ENCODE measurements at regions not wholly inside any gene's neighbourhood (a gene's known extent, or its start where the extent isn't known, plus 50 kb on each side); places are given as distances from the start of the nearest gene placed in this dataset.

- H3K9me3 ChIP-seq: no peaks in the 10 kb centered on the region
- no peak overlapping the region for H3K27ac ChIP-seq
- no peak for DNase-seq
- intact Hi-C loops (cut with DNase I; ENCODE audit: low total_unique reads): no loop called here
- no peak overlapping the region for H3K4me3 ChIP-seq
- no peaks in the 10 kb centered on the region for H3K4me1 ChIP-seq
- TF ChIP-seq, protein P1, sequence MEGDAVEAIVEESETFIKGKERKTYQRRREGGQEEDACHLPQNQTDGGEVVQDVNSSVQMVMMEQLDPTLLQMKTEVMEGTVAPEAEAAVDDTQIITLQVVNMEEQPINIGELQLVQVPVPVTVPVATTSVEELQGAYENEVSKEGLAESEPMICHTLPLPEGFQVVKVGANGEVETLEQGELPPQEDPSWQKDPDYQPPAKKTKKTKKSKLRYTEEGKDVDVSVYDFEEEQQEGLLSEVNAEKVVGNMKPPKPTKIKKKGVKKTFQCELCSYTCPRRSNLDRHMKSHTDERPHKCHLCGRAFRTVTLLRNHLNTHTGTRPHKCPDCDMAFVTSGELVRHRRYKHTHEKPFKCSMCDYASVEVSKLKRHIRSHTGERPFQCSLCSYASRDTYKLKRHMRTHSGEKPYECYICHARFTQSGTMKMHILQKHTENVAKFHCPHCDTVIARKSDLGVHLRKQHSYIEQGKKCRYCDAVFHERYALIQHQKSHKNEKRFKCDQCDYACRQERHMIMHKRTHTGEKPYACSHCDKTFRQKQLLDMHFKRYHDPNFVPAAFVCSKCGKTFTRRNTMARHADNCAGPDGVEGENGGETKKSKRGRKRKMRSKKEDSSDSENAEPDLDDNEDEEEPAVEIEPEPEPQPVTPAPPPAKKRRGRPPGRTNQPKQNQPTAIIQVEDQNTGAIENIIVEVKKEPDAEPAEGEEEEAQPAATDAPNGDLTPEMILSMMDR (IDR thresholded peaks at IDR 0.05): no peak
- no peaks in the 10 kb centered on the region for H3K27me3 ChIP-seq
- no peaks in the 10 kb centered on the region for H3K36me3 ChIP-seq
Observed at GRCh38 chr13:106032441-106032840, 503.0 kb downstream of the EFNB2 start.

DNA sequence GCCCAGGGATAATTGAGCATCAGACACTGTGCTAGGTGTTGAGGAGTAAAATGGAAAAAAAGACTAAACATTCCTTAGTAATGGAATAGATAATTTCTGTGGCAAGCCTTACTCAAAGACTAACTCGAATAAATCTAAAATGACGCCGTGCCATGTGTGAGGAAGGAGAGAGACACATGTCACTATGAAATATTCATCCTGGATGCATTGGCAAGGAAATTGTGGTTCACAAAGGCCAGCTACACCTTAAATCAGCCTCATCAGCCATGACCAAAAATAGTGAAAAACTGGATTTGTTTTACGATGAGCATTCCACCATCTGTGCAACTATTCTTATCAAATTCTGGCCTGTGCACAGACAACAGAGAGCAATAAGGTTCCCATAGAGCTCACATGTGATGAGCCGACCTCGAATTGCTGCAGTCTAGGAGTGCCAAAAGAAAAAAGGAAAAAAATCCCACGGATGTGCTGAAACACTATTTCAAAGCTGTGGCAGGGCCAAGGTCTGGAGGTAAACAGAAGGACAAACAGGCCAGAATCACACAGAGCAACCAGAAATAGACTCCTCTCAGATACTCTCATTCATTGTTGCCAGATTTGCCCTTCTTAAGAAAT lies 505.7 kb downstream of the EFNB2 start:
- H3K4me1 ChIP-seq: no peaks in the 10 kb centered on the region
- no peak overlapping the region for H3K4me3 ChIP-seq
- no peaks in the 10 kb centered on the region for H3K9me3 ChIP-seq
- no peaks in the 10 kb centered on the region for H3K27me3 ChIP-seq
- no peak for DNase-seq
- H3K36me3 ChIP-seq: no peaks in the 10 kb centered on the region
- TF ChIP-seq, protein P1 (IDR thresholded peaks at IDR 0.05): no peak
- H3K27ac ChIP-seq: no peak overlapping the region
- intact Hi-C loops (cut with DNase I; ENCODE audit: low total_unique reads): no loop called here

DNA sequence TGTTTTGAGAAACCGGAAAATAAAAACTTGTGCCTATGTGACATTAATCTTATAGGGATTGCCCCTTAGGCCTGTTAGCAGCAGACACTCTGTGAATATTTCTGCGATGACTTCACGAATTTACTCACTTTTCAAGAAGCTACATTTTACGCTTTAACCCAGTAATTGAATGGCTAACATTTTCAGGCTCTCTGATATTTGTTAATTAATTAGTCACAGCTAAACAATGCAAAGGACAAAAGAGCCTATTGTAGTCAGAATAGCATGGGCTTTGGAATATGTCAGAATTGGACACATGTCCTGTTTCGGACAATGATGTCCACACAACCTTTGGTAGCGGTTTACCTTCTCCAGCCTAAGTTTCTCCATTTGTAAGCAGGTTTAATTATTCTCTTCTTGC lies 506.6 kb downstream of the EFNB2 start:
- DNase-seq: no peak
- H3K36me3 ChIP-seq: no peaks in the 10 kb centered on the region
- intact Hi-C loops (cut with DNase I; ENCODE audit: low total_unique reads): no loop called here
- H3K9me3 ChIP-seq: no peaks in the 10 kb centered on the region
- no peaks in the 10 kb centered on the region for H3K27me3 ChIP-seq
- no peak overlapping the region for H3K27ac ChIP-seq
- no peaks in the 10 kb centered on the region for H3K4me1 ChIP-seq
- TF ChIP-seq, protein P1 (IDR thresholded peaks at IDR 0.05): no peak
- H3K4me3 ChIP-seq: no peak overlapping the region

DNA sequence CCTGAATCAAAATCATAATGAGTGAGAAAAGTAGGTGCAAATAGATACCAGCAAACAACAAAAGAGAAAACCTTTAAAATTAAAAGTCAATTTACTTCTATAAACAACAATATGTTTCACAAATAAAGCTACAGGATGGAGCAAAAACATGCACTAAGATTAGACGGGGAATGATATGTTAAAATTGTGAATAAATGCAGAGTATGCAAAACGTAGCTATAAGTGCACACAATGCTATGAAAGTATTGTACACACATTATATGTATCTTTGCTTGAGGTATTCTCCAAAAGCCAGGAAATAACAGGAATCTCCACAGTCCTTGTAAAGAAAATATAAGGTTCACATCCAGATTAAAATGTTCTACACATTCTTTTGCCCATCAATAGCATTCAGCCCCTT lies 523.9 kb downstream of the EFNB2 start:
- Histone ChIP-seq H3K4me1 (no peaks in the 10 kb centered on the region), H3K9me3 (no peaks in the 10 kb centered on the region), H3K27ac (no peak overlapping the region), H3K4me3 (no peak overlapping the region), H3K27me3 (no peaks in the 10 kb centered on the region), H3K36me3 (no peaks in the 10 kb centered on the region)
- DNase-seq: no peak
- intact Hi-C loops (cut with DNase I; ENCODE audit: low total_unique reads): no loop called here
- TF ChIP-seq, protein P1 (IDR thresholded peaks at IDR 0.05): no peak

GRCh38 chr13:106010836-106011235 lies 524.6 kb downstream of the EFNB2 start:
- Histone ChIP-seq H3K27me3 (no peaks in the 10 kb centered on the region), H3K4me1 (no peaks in the 10 kb centered on the region), H3K4me3 (no peak overlapping the region), H3K36me3 (no peaks in the 10 kb centered on the region), H3K9me3 (no peaks in the 10 kb centered on the region), H3K27ac (no peak overlapping the region)
- no peak for DNase-seq
- TF ChIP-seq, protein P1 (IDR thresholded peaks at IDR 0.05): no peak
- intact Hi-C loops (cut with DNase I; ENCODE audit: low total_unique reads): no loop called here

GRCh38 chr13:106008540-106008939 lies 526.9 kb downstream of the EFNB2 start:
- no peak for DNase-seq
- no peak overlapping the region for H3K27ac ChIP-seq

More at GRCh38 chr13:106008540-106008939, 526.9 kb downstream of the EFNB2 start:
- TF ChIP-seq, protein P1 (IDR thresholded peaks at IDR 0.05): no peak
- intact Hi-C loops (cut with DNase I; ENCODE audit: low total_unique reads): no loop called here
- Histone ChIP-seq H3K4me1 (no peaks in the 10 kb centered on the region), H3K36me3 (no peaks in the 10 kb centered on the region), H3K4me3 (no peak overlapping the region), H3K9me3 (no peaks in the 10 kb centered on the region), H3K27me3 (no peaks in the 10 kb centered on the region)
